PC-3 (cell line): ENCODE measurements at regions not wholly inside any gene's neighbourhood (a gene's known extent, or its start where the extent isn't known, plus 50 kb on each side); places are given as distances from the start of the nearest gene placed in this dataset.

Experiments
- CTCF ChIP-seq: fragments of 300-600 bp; sonication (generic); conservative IDR thresholded peaks from 2 replicates; pipeline ENCODE4 v1.5.1; 2017; ENCODE audit warnings: antibody characterized with exemption, low read depth, mild to moderate bottlenecking, low read length
- EZH2 ChIP-seq: fragments of 300-600 bp; sonication (generic); IDR thresholded peaks from one replicate; pipeline ENCODE4 v1.6.1; 2017; ENCODE audit warnings: antibody characterized with exemption, mild to moderate bottlenecking, low read length; ENCODE audit not compliant: unreplicated experiment
- EZH2phosphoT487 ChIP-seq: fragments of 300-600 bp; sonication (generic); IDR thresholded peaks from 2 replicates; pipeline ENCODE4 v1.6.1; 2018; ENCODE audit warnings: mild to moderate bottlenecking, antibody characterized with exemption, low read length, borderline replicate concordance

GRCh38 chr22:26887916-26888315 is 230.5 kb downstream of the MIAT start:
- TF ChIP-seq CTCF = no peak
- TF ChIP-seq EZH2 = no peak
- TF ChIP-seq EZH2phosphoT487 = no peak
